ENCODE measurements at regions not wholly inside any gene's neighbourhood (a gene's known extent, or its start where the extent isn't known, plus 50 kb on each side); places are given as distances from the start of the nearest gene placed in this dataset.
"Not testable (repeated sequence)": the region's sequence is repeated elsewhere in the genome, so short reads cannot be mapped to it uniquely, and the experiment has no call there.

GRCh38 chr2:16755442-16755841 is 89.8 kb upstream of the CYRIA start:
- TF ChIP-seq, protein P1, sequence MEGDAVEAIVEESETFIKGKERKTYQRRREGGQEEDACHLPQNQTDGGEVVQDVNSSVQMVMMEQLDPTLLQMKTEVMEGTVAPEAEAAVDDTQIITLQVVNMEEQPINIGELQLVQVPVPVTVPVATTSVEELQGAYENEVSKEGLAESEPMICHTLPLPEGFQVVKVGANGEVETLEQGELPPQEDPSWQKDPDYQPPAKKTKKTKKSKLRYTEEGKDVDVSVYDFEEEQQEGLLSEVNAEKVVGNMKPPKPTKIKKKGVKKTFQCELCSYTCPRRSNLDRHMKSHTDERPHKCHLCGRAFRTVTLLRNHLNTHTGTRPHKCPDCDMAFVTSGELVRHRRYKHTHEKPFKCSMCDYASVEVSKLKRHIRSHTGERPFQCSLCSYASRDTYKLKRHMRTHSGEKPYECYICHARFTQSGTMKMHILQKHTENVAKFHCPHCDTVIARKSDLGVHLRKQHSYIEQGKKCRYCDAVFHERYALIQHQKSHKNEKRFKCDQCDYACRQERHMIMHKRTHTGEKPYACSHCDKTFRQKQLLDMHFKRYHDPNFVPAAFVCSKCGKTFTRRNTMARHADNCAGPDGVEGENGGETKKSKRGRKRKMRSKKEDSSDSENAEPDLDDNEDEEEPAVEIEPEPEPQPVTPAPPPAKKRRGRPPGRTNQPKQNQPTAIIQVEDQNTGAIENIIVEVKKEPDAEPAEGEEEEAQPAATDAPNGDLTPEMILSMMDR (IDR thresholded peaks at IDR 0.05): no peak
- no peak for DNase-seq (ENCODE audit: low spot score)

GRCh38 chr2:16753025-16753424 is 87.4 kb upstream of the CYRIA start:
- not testable (repeated sequence) for ATAC-seq (ENCODE audit: low FRiP score); DNase-seq (ENCODE audit: low spot score)

More at GRCh38 chr2:16755442-16755841, 89.8 kb upstream of the CYRIA start:
- no peak for ATAC-seq (ENCODE audit: low FRiP score)

- ATAC-seq (ENCODE audit: low FRiP score); DNase-seq (ENCODE audit: low spot score): not testable (repeated sequence)
Measured at GRCh38 chr2:16750925-16751214, 85.2 kb upstream of the CYRIA start.

- TF ChIP-seq, protein P1 (IDR thresholded peaks at IDR 0.05): no peak
- DNase-seq (ENCODE audit: low spot score) (no peak), ATAC-seq (ENCODE audit: low FRiP score) (no peak)
Measured at GRCh38 chr2:16750175-16750924, 84.7 kb upstream of the CYRIA start.

- ATAC-seq (ENCODE audit: low FRiP score); DNase-seq (ENCODE audit: low spot score): not testable (repeated sequence)
Measured at GRCh38 chr2:16748511-16749266, 83.1 kb upstream of the CYRIA start.

GRCh38 chr2:16747689-16748088 is 82.1 kb upstream of the CYRIA start:
- DNase-seq (ENCODE audit: low spot score) (no peak), ATAC-seq (ENCODE audit: low FRiP score) (no peak)
- TF ChIP-seq, protein P1 (IDR thresholded peaks at IDR 0.05): no peak

DNA sequence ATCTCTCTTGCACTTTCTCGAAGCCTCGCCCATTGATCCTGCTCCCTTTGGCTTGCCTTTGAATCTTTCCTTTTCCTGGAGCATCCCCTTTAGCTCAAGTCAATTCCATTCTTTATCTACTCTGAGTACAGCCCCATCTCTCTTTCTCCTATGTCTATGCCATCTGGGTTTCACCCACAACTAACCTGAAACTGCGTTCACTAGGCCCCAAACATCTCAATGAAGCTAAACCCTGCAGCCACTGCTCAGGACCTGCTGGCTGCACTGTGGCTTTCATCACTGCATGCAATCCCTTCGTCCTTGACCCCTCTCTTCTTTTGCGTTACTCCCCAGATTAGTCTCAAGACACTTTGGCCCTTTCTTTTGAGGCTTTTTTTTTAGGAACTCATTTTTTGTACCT is 81.6 kb upstream of the CYRIA start:
- ATAC-seq (ENCODE audit: low FRiP score): no peak

DNA sequence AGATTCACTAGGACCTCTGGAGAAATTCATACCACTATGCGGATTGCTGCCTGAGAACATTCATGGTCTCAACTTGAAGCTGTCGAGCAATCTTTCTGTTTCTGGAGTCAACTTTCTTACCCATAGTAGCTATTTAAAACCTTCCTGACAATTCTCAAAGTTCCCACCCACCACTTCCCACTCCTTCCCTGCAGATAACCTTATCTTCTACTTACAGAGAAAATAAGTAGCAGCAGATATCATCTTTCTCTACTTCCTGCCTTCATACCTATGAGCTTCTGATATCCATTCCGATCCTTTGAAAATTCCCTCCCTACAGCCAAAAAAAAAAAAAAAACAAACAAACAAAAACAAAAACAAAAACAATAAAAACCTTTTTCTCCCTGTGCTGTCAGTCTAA is 81.2 kb upstream of the CYRIA start:
- TF ChIP-seq, protein P1 (IDR thresholded peaks at IDR 0.05): no peak
- ATAC-seq (ENCODE audit: low FRiP score) (no peak), DNase-seq (ENCODE audit: low spot score) (no peak)

More for the DNA sequence above, 81.6 kb upstream of the CYRIA start:
- TF ChIP-seq, protein P1 (IDR thresholded peaks at IDR 0.05): no peak
- no peak for DNase-seq (ENCODE audit: low spot score)
